H54 (cell line): ENCODE measurements at regions not wholly inside any gene's neighbourhood (a gene's known extent, or its start where the extent isn't known, plus 50 kb on each side); places are given as distances from the start of the nearest gene placed in this dataset.
"Not testable (repeated sequence)": the region's sequence is repeated elsewhere in the genome, so short reads cannot be mapped to it uniquely, and the experiment has no call there.

Source experiments
- DNase-seq: peaks from one replicate; pipeline ENCODE4 v3.0.0; 2011; ENCODE audit warnings: low spot score, mixed read lengths; ENCODE audit not compliant: insufficient read length
- FAIRE-seq: peaks from 3 replicates; lab custom pipeline; 2011; peaks lifted over from hg19 to GRCh38; lab: Jason Lieb, UNC
- POLR2A ChIP-seq: IDR thresholded peaks from 2 replicates; pipeline ENCODE4 v1.6.1; 2011; ENCODE audit warnings: low read depth, mild to moderate bottlenecking, low read length

- no peak for FAIRE-seq
- no peak for TF ChIP-seq POLR2A
- no peak for DNase-seq
These were observed 276.8 kb downstream of the KCNRG start for GRCh38 chr13:50292081-50292480.

GRCh38 chr13:50294425-50294824, 279.2 kb downstream of the KCNRG start:
- not testable (repeated sequence) for FAIRE-seq, DNase-seq

- no peak for DNase-seq
- FAIRE-seq = no peak
- TF ChIP-seq POLR2A = no peak
These were observed 284.5 kb downstream of the KCNRG start for GRCh38 chr13:50299546-50300249.

GRCh38 chr13:50303963-50304721, 288.9 kb downstream of the KCNRG start:
- DNase-seq = no peak
- TF ChIP-seq POLR2A = no peak
- no peak for FAIRE-seq

GRCh38 chr13:50306156-50306555, 290.9 kb downstream of the KCNRG start:
- no peak for TF ChIP-seq POLR2A
- DNase-seq = no peak

GRCh38 chr13:50309318-50309717, 294.1 kb downstream of the KCNRG start:
- FAIRE-seq (no peak), DNase-seq (no peak)
- TF ChIP-seq POLR2A = no peak

More at GRCh38 chr13:50306156-50306555, 290.9 kb downstream of the KCNRG start:
- FAIRE-seq = no peak

- no peak for TF ChIP-seq POLR2A
- DNase-seq (no peak), FAIRE-seq (no peak)
These were observed 294.8 kb downstream of the KCNRG start for GRCh38 chr13:50309882-50310594.

- TF ChIP-seq POLR2A = no peak
- no peak for DNase-seq
- FAIRE-seq = no peak
These were observed 295.5 kb downstream of the KCNRG start for GRCh38 chr13:50310734-50311133.

- no peak for FAIRE-seq
- no peak for DNase-seq
- TF ChIP-seq POLR2A = no peak
These were observed 303.6 kb downstream of the KCNRG start for GRCh38 chr13:50318887-50319286.

- TF ChIP-seq POLR2A = no peak
- DNase-seq = no peak
- no peak for FAIRE-seq
These were observed 304.5 kb downstream of the KCNRG start for GRCh38 chr13:50319635-50320255.

GRCh38 chr13:50320271-50320862, 305.1 kb downstream of the KCNRG start:
- DNase-seq (peak; percentile 5), FAIRE-seq (peak; percentile 72)
- TF ChIP-seq POLR2A = no peak

GRCh38 chr13:50322006-50322405, 306.8 kb downstream of the KCNRG start:
- no peak for TF ChIP-seq POLR2A
- FAIRE-seq = no peak

GRCh38 chr13:50323440-50324065, 308.3 kb downstream of the KCNRG start:
- peak; percentile 88 for FAIRE-seq
- DNase-seq = peak; percentile 7

More at GRCh38 chr13:50322006-50322405, 306.8 kb downstream of the KCNRG start:
- DNase-seq = no peak

GRCh38 chr13:50326271-50326670, 311.0 kb downstream of the KCNRG start:
- TF ChIP-seq POLR2A = no peak

More at GRCh38 chr13:50323440-50324065, 308.3 kb downstream of the KCNRG start:
- no peak for TF ChIP-seq POLR2A

More at GRCh38 chr13:50326271-50326670, 311.0 kb downstream of the KCNRG start:
- FAIRE-seq (no peak), DNase-seq (no peak)
